ENCODE measurements at regions not wholly inside any gene's neighbourhood (a gene's known extent, or its start where the extent isn't known, plus 50 kb on each side); places are given as distances from the start of the nearest gene placed in this dataset.

DNA sequence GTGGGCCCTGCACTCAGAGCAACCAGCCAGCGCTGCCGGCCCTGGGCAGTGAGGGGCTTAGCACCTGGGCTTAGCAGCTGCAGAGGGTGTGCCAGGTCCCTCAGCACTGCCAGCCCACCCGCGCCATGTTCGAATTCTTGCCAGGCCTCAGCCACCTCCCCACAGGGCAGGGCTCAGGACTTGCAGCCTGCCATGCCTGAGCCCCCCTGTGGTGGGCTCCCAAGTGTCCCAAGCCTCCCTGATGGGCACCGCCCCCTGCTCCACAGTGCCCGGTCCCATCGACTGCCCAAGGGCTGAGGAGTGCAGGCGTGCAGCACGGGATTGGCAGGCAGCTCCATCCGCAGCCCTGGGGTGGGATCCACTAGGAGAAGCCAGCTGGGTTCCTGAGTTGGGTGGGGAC is 98.0 kb upstream of the NID2 start:
- Histone ChIP-seq H3K9ac (ENCODE audit: low read length) (no peak overlapping the region), H3K4me3 (ENCODE audit: insufficient read depth, low read depth, low read length) (no peak overlapping the region), H3K27me3 (ENCODE audit: insufficient read depth, low read length) (no peaks in the 10 kb centered on the region), H4K20me1 (ENCODE audit: insufficient read depth, low read length) (no peaks in the 10 kb centered on the region), H3K4me2 (ENCODE audit: low read length) (no peak overlapping the region), H2AFZ (ENCODE audit: low read depth, low read length) (no peak overlapping the region), H3K27ac (ENCODE audit: low read depth, low read length) (no peak overlapping the region), H3K9me3 (ENCODE audit: insufficient read depth, low read depth, low read length) (peaks cover 3% of the 10 kb centered on the region), H3K36me3 (ENCODE audit: insufficient read depth, low read length) (no peaks in the 10 kb centered on the region), H3K4me1 (ENCODE audit: insufficient read depth, low read length) (no peaks in the 10 kb centered on the region), H3K79me2 (ENCODE audit: insufficient read depth, low read length) (no peaks in the 10 kb centered on the region)
- H3K4me1 Mint-ChIP-seq (ENCODE audit: low read depth, unreplicated experiment), result no peaks in the 10 kb centered on the region
- peaks cover 6% of the 10 kb centered on the region for H3K27me3 Mint-ChIP-seq (ENCODE audit: low read depth, unreplicated experiment)
- H3K27ac Mint-ChIP-seq (ENCODE audit: unreplicated experiment), result no peak overlapping the region
- FAIRE-seq (no peak), DNase-seq (ENCODE audit: low read depth) (no peak)
- H3K36me3 Mint-ChIP-seq (ENCODE audit: low read depth, unreplicated experiment), result no peaks in the 10 kb centered on the region
- H3K4me3 Mint-ChIP-seq (ENCODE audit: unreplicated experiment), result no peak overlapping the region
- peaks cover 22% of the 10 kb centered on the region for H3K9me3 Mint-ChIP-seq (ENCODE audit: unreplicated experiment)
- no peak for TF ChIP-seq EZH2 (IDR thresholded peaks at IDR 0.05; ENCODE audit: insufficient read depth, low read length)
- TF ChIP-seq, protein P1, sequence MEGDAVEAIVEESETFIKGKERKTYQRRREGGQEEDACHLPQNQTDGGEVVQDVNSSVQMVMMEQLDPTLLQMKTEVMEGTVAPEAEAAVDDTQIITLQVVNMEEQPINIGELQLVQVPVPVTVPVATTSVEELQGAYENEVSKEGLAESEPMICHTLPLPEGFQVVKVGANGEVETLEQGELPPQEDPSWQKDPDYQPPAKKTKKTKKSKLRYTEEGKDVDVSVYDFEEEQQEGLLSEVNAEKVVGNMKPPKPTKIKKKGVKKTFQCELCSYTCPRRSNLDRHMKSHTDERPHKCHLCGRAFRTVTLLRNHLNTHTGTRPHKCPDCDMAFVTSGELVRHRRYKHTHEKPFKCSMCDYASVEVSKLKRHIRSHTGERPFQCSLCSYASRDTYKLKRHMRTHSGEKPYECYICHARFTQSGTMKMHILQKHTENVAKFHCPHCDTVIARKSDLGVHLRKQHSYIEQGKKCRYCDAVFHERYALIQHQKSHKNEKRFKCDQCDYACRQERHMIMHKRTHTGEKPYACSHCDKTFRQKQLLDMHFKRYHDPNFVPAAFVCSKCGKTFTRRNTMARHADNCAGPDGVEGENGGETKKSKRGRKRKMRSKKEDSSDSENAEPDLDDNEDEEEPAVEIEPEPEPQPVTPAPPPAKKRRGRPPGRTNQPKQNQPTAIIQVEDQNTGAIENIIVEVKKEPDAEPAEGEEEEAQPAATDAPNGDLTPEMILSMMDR (IDR thresholded peaks at IDR 0.05; ENCODE audit: insufficient read depth, low read depth, low read length), result no peak

DNA sequence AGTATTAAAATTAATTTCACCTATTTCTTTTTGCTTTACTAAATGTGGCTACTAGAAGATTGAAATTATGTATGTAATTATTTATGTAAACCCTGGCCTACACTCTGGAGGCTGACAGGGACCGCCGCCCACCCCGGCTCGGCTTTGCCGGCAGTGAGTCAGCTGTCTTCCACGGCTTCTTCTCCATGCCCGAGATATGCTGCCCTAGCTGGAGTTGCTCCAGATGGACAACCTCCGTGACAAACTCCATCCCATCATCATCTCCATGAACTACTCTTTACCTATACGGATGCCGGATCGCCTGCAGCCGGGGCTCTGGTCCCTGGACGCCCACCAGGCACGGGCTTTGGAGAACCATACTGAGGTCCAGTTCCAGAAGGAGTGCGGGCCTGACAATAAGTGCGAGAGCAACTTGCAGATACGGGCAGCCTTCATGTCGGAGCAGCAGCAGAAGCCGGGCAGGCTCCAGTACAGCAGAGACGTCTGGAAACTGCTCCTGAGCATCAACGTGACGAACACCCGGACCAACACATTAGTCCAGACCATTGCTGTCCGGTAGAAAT is 86.9 kb upstream of the NID2 start:
- no peak for TF ChIP-seq EZH2 (IDR thresholded peaks at IDR 0.05; ENCODE audit: insufficient read depth, low read length)
- TF ChIP-seq, protein P1 (IDR thresholded peaks at IDR 0.05; ENCODE audit: insufficient read depth, low read depth, low read length), result no peak
- Mint-ChIP-seq H3K27ac (ENCODE audit: unreplicated experiment) (no peak overlapping the region), H3K27me3 (ENCODE audit: low read depth, unreplicated experiment) (peaks cover 15% of the 10 kb centered on the region), H3K36me3 (ENCODE audit: low read depth, unreplicated experiment) (no peaks in the 10 kb centered on the region), H3K4me1 (ENCODE audit: low read depth, unreplicated experiment) (no peaks in the 10 kb centered on the region), H3K4me3 (ENCODE audit: unreplicated experiment) (no peak overlapping the region), H3K9me3 (ENCODE audit: unreplicated experiment) (peaks cover 2% of the 10 kb centered on the region)
- Histone ChIP-seq H3K9ac (ENCODE audit: low read length) (no peak overlapping the region), H3K79me2 (ENCODE audit: insufficient read depth, low read length) (no peaks in the 10 kb centered on the region), H3K27me3 (ENCODE audit: insufficient read depth, low read length) (peaks cover 2% of the 10 kb centered on the region), H3K4me2 (ENCODE audit: low read length) (no peak overlapping the region), H2AFZ (ENCODE audit: low read depth, low read length) (no peak overlapping the region), H3K36me3 (ENCODE audit: insufficient read depth, low read length) (no peaks in the 10 kb centered on the region), H3K4me3 (ENCODE audit: insufficient read depth, low read depth, low read length) (no peak overlapping the region), H3K4me1 (ENCODE audit: insufficient read depth, low read length) (no peaks in the 10 kb centered on the region), H3K27ac (ENCODE audit: low read depth, low read length) (no peak overlapping the region), H3K9me3 (ENCODE audit: insufficient read depth, low read depth, low read length) (no peaks in the 10 kb centered on the region), H4K20me1 (ENCODE audit: insufficient read depth, low read length) (no peaks in the 10 kb centered on the region)
- FAIRE-seq, result no peak
- no peak for DNase-seq (ENCODE audit: low read depth)

DNA sequence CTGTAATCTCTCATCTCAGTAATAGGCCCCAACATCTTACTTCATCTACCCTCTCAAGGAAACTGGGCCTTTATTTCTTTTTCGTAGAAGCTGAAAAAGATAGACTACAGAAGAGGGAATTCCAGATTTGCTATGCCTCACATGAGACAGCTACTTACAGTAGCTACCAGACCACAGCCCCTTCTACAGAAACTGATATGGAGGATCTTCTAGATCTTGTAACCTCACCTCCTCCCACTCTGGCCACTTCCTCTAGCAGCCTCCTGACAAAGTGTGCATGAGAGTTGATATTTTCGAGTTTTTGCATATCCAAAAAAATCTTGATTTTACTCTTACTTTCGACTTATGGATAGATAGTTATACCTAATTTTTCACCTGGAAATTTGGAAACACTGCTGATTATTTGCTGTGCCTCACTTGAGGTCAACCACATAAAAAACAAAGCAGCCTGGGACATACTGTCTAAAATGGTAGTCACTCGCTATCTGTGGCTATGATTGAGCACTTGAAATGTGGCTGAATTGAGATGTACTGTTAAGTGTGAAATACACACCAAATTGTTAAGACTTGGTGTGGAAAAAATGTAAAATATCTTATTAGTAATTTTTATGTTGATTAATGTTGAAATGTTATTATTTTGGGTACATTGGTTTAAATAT is 86.3 kb upstream of the NID2 start:
- no peak for FAIRE-seq
- H3K27me3 Mint-ChIP-seq (ENCODE audit: low read depth, unreplicated experiment), result peaks cover 10% of the 10 kb centered on the region

More for the DNA sequence above, 86.3 kb upstream of the NID2 start:
- no peak overlapping the region for H3K27ac ChIP-seq (ENCODE audit: low read depth, low read length)
- no peak overlapping the region for H3K4me2 ChIP-seq (ENCODE audit: low read length)
- no peaks in the 10 kb centered on the region for H3K9me3 ChIP-seq (ENCODE audit: insufficient read depth, low read depth, low read length)
- Mint-ChIP-seq H3K36me3 (ENCODE audit: low read depth, unreplicated experiment) (no peaks in the 10 kb centered on the region), H3K4me1 (ENCODE audit: low read depth, unreplicated experiment) (no peaks in the 10 kb centered on the region), H3K27ac (ENCODE audit: unreplicated experiment) (no peak overlapping the region), H3K9me3 (ENCODE audit: unreplicated experiment) (peaks cover 2% of the 10 kb centered on the region), H3K4me3 (ENCODE audit: unreplicated experiment) (no peak overlapping the region)
- H3K4me3 ChIP-seq (ENCODE audit: insufficient read depth, low read depth, low read length), result no peak overlapping the region
- no peak for TF ChIP-seq EZH2 (IDR thresholded peaks at IDR 0.05; ENCODE audit: insufficient read depth, low read length)
- H3K36me3 ChIP-seq (ENCODE audit: insufficient read depth, low read length), result no peaks in the 10 kb centered on the region
- no peaks in the 10 kb centered on the region for H3K79me2 ChIP-seq (ENCODE audit: insufficient read depth, low read length)
- no peaks in the 10 kb centered on the region for H4K20me1 ChIP-seq (ENCODE audit: insufficient read depth, low read length)
- H3K9ac ChIP-seq (ENCODE audit: low read length), result no peak overlapping the region
- H3K27me3 ChIP-seq (ENCODE audit: insufficient read depth, low read length), result peaks cover 2% of the 10 kb centered on the region
- H2AFZ ChIP-seq (ENCODE audit: low read depth, low read length), result no peak overlapping the region
- H3K4me1 ChIP-seq (ENCODE audit: insufficient read depth, low read length), result no peaks in the 10 kb centered on the region
- no peak for DNase-seq (ENCODE audit: low read depth)
